GM23338 (cell line): ENCODE measurements at regions not wholly inside any gene's neighbourhood (a gene's known extent, or its start where the extent isn't known, plus 50 kb on each side); places are given as distances from the start of the nearest gene placed in this dataset.
A peak's percentile ranks its signal among the peaks of the same experiment; 100 is the strongest.

ENCODE experiments used
- ATAC-seq: fragments of 200-7000 bp; cut with Tn5 transposase; 3 replicates; pipeline ENCODE4 v1.9.1; 2020
- DNase-seq: peaks from one replicate; pipeline ENCODE4 v3.0.0-alpha.2; 2015; ENCODE audit warnings: low spot score
- H2AFZ ChIP-seq: fragments of 200-600 bp; sonication (generic); 2 replicates; pipeline ENCODE4 v1.8.0; 2016; ENCODE audit warnings: antibody characterized with exemption, mild to moderate bottlenecking, moderate library complexity
- H3F3A ChIP-seq: fragments of 200-600 bp; sonication (generic); replicated peaks from 2 replicates; pipeline ENCODE4 v1.8.0; 2017; ENCODE audit warnings: antibody characterized with exemption, mixed run types, low read depth
- H3K27ac ChIP-seq: fragments of 200-600 bp; sonication (generic); 2 replicates; pipeline ENCODE4 v1.6.1; 2016; ENCODE audit warnings: low read depth
- H3K27me3 ChIP-seq: fragments of 200-600 bp; sonication (generic); 2 replicates; pipeline ENCODE4 v1.8.0; 2016; ENCODE audit warnings: mild to moderate bottlenecking, mixed run types, moderate library complexity; ENCODE audit not compliant: insufficient read depth
- H3K36me3 ChIP-seq: fragments of 200-600 bp; sonication (generic); 2 replicates; pipeline ENCODE4 v1.8.0; 2016; ENCODE audit warnings: mild to moderate bottlenecking; ENCODE audit not compliant: insufficient read depth
- H3K4me1 ChIP-seq: fragments of 200-600 bp; sonication (generic); 2 replicates; pipeline ENCODE4 v1.8.0; 2016; ENCODE audit warnings: mild to moderate bottlenecking, moderate library complexity; ENCODE audit not compliant: insufficient read depth
- H3K4me2 ChIP-seq: fragments of 200-600 bp; sonication (generic); 2 replicates; pipeline ENCODE4 v1.7.1; 2017; ENCODE audit warnings: mixed run types
- H3K4me3 ChIP-seq: fragments of 200-600 bp; sonication (generic); 2 replicates; pipeline ENCODE4 v1.6.1; 2016; ENCODE audit warnings: mixed run types
- H3K79me2 ChIP-seq: fragments of 200-600 bp; sonication (generic); replicated peaks from 2 replicates; pipeline ENCODE4 v1.8.0; 2017; ENCODE audit warnings: mild to moderate bottlenecking; ENCODE audit not compliant: insufficient read depth
- H3K9me2 ChIP-seq: fragments of 200-600 bp; sonication (generic); 2 replicates; pipeline ENCODE4 v1.8.0; 2017; ENCODE audit not compliant: insufficient read depth
- H4K20me1 ChIP-seq: fragments of 200-600 bp; sonication (generic); replicated peaks from 2 replicates; pipeline ENCODE4 v1.8.0; 2017; ENCODE audit warnings: mild to moderate bottlenecking; ENCODE audit not compliant: insufficient read depth
- H3K27ac Mint-ChIP-seq: 2 replicates; pipeline ENCODE4 v1.8.0; 2020; ENCODE audit warnings: inconsistent platforms, mild to moderate bottlenecking, moderate library complexity, mixed read lengths
- H3K27me3 Mint-ChIP-seq: 3 replicates; pipeline ENCODE4 v1.8.0; 2022; ENCODE audit warnings: low read depth, mild to moderate bottlenecking, moderate library complexity, mixed read lengths, inconsistent platforms; ENCODE audit not compliant: insufficient read depth, poor library complexity
- H3K36me3 Mint-ChIP-seq: 3 replicates; pipeline ENCODE4 v1.8.0; 2021; ENCODE audit warnings: low read depth, mild to moderate bottlenecking, inconsistent platforms, moderate library complexity, mixed read lengths
- H3K4me1 Mint-ChIP-seq: 3 replicates; pipeline ENCODE4 v1.8.0; 2020; ENCODE audit warnings: mild to moderate bottlenecking, inconsistent platforms, mixed read lengths
- H3K4me3 Mint-ChIP-seq: 3 replicates; pipeline ENCODE4 v1.8.0; 2021; ENCODE audit warnings: moderate library complexity, mild to moderate bottlenecking, inconsistent platforms, mixed read lengths
- H3K9me3 Mint-ChIP-seq: 3 replicates; pipeline ENCODE4 v1.8.0; 2020; ENCODE audit warnings: moderate library complexity, mild to moderate bottlenecking, inconsistent platforms, mixed read lengths
- EZH2 ChIP-seq: fragments of 200-600 bp; sonication (generic); IDR thresholded peaks from one replicate; pipeline ENCODE4 v1.8.0; 2017; ENCODE audit warnings: antibody characterized with exemption, mild to moderate bottlenecking, low read depth; ENCODE audit not compliant: unreplicated experiment
- EZH2phosphoT487 ChIP-seq: fragments of 200-600 bp; sonication (generic); IDR thresholded peaks from one replicate; pipeline ENCODE4 v1.8.1; 2018; ENCODE audit warnings: antibody characterized with exemption; ENCODE audit not compliant: unreplicated experiment
- JUNB ChIP-seq: IDR thresholded peaks from one replicate; pipeline ENCODE4 v1.6.1; 2016; ENCODE audit warnings: antibody characterized with exemption; ENCODE audit not compliant: unreplicated experiment
- NANOG ChIP-seq: IDR thresholded peaks from 2 replicates; pipeline ENCODE4 v1.6.1; 2016; ENCODE audit warnings: antibody characterized with exemption, borderline replicate concordance
- POLR2AphosphoS5 ChIP-seq: IDR thresholded peaks from 2 replicates; pipeline ENCODE4 v1.6.1; 2016; ENCODE audit warnings: antibody characterized with exemption, low read depth
- STAT1 ChIP-seq: IDR thresholded peaks from one replicate; pipeline ENCODE4 v1.6.1; 2016; ENCODE audit warnings: antibody characterized with exemption; ENCODE audit not compliant: unreplicated experiment
- ZNF114 ChIP-seq: fragments of 250-450 bp; sonication (Bioruptor Pico); IDR thresholded peaks from 2 replicates; pipeline ENCODE4 v1.5.0; 2020; ENCODE audit warnings: mild to moderate bottlenecking, moderate library complexity
- ZNF331 ChIP-seq: fragments of 250-450 bp; sonication (Bioruptor Pico); IDR thresholded peaks from 2 replicates; pipeline ENCODE4 v1.5.0; 2020; ENCODE audit warnings: low read depth, mild to moderate bottlenecking, moderate library complexity
- TF ChIP-seq, protein P1 (sequence below): fragments of 250-450 bp; sonication (Bioruptor Pico); IDR thresholded peaks from 2 replicates; pipeline ENCODE4 v1.5.0; 2020; ENCODE audit warnings: mild to moderate bottlenecking, moderate library complexity
- TF ChIP-seq, protein P2 (sequence below): IDR thresholded peaks from one replicate; pipeline ENCODE4 v1.6.1; 2018; ENCODE audit warnings: antibody characterized with exemption; ENCODE audit not compliant: unreplicated experiment
- TF ChIP-seq, protein P3 (sequence below): IDR thresholded peaks from 2 replicates; pipeline ENCODE4 v1.6.1; 2016; ENCODE audit warnings: antibody characterized with exemption

DNA sequence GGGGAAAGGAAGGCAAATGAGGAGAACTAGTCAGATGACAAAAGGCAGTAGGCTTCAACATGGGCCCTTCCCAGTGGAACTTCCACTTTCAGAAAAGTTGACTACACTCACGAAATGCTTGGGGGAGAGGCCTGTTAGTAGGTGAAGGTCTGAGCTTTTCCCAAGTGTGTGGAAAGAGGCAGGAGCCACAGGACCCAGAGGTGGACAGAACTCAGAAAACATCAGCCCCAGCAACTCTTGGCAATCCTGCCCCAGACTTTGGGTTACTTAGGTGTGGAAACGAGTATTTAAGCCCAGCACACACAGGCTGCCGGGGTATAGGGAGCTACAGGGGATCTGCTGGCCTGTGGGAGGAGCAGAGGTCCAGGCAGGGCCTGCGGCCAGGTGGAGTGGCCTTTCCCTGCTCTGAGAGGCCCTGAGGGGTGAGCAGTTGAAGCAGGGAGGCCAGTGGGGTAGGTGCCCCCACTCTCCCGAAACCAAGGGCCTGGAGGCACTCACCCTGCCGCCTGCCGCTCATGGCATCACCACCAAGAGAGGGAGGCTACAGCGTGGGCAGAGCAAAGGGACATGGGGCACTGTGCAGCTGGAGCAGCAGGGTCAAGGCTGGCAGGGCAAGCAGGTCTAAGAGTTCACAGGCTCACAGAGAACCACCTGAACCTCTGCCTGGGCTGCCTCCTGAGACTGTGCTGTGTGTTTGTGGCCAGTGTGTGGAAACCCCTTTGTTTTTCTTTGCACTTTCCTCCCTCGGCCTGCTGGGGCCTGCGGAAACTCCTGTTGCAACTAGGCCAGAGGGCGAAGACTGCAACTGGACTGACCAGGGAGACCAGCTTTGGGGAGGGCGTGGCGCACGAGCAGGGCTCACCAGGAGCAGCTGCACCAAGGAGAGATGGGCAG is 130.7 kb upstream of the SERTAD2 start:
- Histone ChIP-seq H3F3A (no peaks in the 10 kb centered on the region), H3K4me1 (no peaks in the 10 kb centered on the region), H2AFZ (peak overlapping the region; percentile 10; the same call in 1 of the 2 replicates), H3K9me2 (peaks cover 9% of the 10 kb centered on the region; the same call in 1 of the 2 replicates), H3K27ac (no peak overlapping the region), H3K27me3 (no peaks in the 10 kb centered on the region), H3K79me2 (no peaks in the 10 kb centered on the region), H3K4me2 (no peak overlapping the region), H3K36me3 (no peaks in the 10 kb centered on the region), H3K4me3 (no peak overlapping the region), H4K20me1 (no peaks in the 10 kb centered on the region)
- Mint-ChIP-seq H3K4me1 (peaks cover 3% of the 10 kb centered on the region; the same call in 2 of the 3 replicates), H3K27ac (no peak overlapping the region), H3K4me3 (no peak overlapping the region), H3K36me3 (no peaks in the 10 kb centered on the region; the same call in 2 of the 3 replicates), H3K27me3 (peaks cover 1% of the 10 kb centered on the region), H3K9me3 (no peaks in the 10 kb centered on the region)
- peak; percentile 34; the same call in 1 of the 3 replicates for ATAC-seq
- TF ChIP-seq, protein P1, sequence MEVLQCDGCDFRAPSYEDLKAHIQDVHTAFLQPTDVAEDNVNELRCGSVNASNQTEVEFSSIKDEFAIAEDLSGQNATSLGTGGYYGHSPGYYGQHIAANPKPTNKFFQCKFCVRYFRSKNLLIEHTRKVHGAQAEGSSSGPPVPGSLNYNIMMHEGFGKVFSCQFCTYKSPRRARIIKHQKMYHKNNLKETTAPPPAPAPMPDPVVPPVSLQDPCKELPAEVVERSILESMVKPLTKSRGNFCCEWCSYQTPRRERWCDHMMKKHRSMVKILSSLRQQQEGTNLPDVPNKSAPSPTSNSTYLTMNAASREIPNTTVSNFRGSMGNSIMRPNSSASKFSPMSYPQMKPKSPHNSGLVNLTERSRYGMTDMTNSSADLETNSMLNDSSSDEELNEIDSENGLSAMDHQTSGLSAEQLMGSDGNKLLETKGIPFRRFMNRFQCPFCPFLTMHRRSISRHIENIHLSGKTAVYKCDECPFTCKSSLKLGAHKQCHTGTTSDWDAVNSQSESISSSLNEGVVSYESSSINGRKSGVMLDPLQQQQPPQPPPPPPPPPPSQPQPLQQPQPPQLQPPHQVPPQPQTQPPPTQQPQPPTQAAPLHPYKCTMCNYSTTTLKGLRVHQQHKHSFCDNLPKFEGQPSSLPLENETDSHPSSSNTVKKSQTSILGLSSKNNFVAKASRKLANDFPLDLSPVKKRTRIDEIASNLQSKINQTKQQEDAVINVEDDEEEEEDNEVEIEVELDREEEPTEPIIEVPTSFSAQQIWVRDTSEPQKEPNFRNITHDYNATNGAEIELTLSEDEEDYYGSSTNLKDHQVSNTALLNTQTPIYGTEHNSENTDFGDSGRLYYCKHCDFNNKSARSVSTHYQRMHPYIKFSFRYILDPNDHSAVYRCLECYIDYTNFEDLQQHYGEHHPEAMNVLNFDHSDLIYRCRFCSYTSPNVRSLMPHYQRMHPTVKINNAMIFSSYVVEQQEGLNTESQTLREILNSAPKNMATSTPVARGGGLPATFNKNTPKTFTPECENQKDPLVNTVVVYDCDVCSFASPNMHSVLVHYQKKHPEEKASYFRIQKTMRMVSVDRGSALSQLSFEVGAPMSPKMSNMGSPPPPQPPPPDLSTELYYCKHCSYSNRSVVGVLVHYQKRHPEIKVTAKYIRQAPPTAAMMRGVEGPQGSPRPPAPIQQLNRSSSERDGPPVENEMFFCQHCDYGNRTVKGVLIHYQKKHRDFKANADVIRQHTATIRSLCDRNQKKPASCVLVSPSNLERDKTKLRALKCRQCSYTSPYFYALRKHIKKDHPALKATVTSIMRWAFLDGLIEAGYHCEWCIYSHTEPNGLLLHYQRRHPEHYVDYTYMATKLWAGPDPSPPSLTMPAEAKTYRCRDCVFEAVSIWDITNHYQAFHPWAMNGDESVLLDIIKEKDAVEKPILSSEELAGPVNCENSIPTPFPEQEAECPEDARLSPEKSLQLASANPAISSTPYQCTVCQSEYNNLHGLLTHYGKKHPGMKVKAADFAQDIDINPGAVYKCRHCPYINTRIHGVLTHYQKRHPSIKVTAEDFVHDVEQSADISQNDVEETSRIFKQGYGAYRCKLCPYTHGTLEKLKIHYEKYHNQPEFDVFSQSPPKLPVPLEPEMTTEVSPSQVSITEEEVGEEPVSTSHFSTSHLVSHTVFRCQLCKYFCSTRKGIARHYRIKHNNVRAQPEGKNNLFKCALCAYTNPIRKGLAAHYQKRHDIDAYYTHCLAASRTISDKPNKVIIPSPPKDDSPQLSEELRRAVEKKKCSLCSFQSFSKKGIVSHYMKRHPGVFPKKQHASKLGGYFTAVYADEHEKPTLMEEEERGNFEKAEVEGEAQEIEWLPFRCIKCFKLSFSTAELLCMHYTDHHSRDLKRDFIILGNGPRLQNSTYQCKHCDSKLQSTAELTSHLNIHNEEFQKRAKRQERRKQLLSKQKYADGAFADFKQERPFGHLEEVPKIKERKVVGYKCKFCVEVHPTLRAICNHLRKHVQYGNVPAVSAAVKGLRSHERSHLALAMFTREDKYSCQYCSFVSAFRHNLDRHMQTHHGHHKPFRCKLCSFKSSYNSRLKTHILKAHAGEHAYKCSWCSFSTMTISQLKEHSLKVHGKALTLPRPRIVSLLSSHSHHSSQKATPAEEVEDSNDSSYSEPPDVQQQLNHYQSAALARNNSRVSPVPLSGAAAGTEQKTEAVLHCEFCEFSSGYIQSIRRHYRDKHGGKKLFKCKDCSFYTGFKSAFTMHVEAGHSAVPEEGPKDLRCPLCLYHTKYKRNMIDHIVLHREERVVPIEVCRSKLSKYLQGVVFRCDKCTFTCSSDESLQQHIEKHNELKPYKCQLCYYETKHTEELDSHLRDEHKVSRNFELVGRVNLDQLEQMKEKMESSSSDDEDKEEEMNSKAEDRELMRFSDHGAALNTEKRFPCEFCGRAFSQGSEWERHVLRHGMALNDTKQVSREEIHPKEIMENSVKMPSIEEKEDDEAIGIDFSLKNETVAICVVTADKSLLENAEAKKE (CRISPR knock-in tag): no peak
- TF ChIP-seq JUNB (no peak), POLR2AphosphoS5 (no peak), STAT1 (no peak), ZNF114 (CRISPR knock-in tag) (no peak), EZH2 (no peak), EZH2phosphoT487 (no peak), NANOG (no peak), ZNF331 (CRISPR knock-in tag) (no peak)
- TF ChIP-seq, protein P2, sequence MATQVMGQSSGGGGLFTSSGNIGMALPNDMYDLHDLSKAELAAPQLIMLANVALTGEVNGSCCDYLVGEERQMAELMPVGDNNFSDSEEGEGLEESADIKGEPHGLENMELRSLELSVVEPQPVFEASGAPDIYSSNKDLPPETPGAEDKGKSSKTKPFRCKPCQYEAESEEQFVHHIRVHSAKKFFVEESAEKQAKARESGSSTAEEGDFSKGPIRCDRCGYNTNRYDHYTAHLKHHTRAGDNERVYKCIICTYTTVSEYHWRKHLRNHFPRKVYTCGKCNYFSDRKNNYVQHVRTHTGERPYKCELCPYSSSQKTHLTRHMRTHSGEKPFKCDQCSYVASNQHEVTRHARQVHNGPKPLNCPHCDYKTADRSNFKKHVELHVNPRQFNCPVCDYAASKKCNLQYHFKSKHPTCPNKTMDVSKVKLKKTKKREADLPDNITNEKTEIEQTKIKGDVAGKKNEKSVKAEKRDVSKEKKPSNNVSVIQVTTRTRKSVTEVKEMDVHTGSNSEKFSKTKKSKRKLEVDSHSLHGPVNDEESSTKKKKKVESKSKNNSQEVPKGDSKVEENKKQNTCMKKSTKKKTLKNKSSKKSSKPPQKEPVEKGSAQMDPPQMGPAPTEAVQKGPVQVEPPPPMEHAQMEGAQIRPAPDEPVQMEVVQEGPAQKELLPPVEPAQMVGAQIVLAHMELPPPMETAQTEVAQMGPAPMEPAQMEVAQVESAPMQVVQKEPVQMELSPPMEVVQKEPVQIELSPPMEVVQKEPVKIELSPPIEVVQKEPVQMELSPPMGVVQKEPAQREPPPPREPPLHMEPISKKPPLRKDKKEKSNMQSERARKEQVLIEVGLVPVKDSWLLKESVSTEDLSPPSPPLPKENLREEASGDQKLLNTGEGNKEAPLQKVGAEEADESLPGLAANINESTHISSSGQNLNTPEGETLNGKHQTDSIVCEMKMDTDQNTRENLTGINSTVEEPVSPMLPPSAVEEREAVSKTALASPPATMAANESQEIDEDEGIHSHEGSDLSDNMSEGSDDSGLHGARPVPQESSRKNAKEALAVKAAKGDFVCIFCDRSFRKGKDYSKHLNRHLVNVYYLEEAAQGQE: no peak
- TF ChIP-seq, protein P3, sequence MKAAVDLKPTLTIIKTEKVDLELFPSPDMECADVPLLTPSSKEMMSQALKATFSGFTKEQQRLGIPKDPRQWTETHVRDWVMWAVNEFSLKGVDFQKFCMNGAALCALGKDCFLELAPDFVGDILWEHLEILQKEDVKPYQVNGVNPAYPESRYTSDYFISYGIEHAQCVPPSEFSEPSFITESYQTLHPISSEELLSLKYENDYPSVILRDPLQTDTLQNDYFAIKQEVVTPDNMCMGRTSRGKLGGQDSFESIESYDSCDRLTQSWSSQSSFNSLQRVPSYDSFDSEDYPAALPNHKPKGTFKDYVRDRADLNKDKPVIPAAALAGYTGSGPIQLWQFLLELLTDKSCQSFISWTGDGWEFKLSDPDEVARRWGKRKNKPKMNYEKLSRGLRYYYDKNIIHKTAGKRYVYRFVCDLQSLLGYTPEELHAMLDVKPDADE: no peak
- no peak for DNase-seq
